DMS153 treated with DMSO at 0.1 percent for 48 hours (cell line): ENCODE measurements at regions not wholly inside any gene's neighbourhood (a gene's known extent, or its start where the extent isn't known, plus 50 kb on each side); places are given as distances from the start of the nearest gene placed in this dataset.
A peak's percentile ranks its signal among the peaks of the same experiment; 100 is the strongest.
"Not testable (repeated sequence)": the region's sequence is repeated elsewhere in the genome, so short reads cannot be mapped to it uniquely, and the experiment has no call there.

ENCODE experiments used
- DNase-seq: peaks from one replicate; lab custom pipeline; 2025; ENCODE audit not compliant: unreplicated experiment; lab: John Stamatoyannopoulos, UW

- DNase-seq = not testable (repeated sequence)
Measured at GRCh38 chr4:9110700-9111099, 59.5 kb upstream of the FAM90A26 start.

GRCh38 chr4:9103148-9103524, 67.1 kb upstream of the FAM90A26 start:
- not testable (repeated sequence) for DNase-seq

GRCh38 chr4:9102471-9103147, 67.6 kb upstream of the FAM90A26 start:
- DNase-seq = peak; percentile 1

GRCh38 chr4:9096330-9096729, 73.9 kb upstream of the FAM90A26 start:
- DNase-seq = not testable (repeated sequence)

GRCh38 chr4:9078796-9079195, 91.4 kb upstream of the FAM90A26 start:
- not testable (repeated sequence) for DNase-seq

GRCh38 chr4:9076974-9077373, 93.2 kb upstream of the FAM90A26 start:
- DNase-seq = not testable (repeated sequence)

GRCh38 chr4:9076486-9076885, 93.7 kb upstream of the FAM90A26 start:
- DNase-seq = not testable (repeated sequence)

GRCh38 chr4:9073371-9073770, 96.8 kb upstream of the FAM90A26 start:
- not testable (repeated sequence) for DNase-seq

GRCh38 chr4:9072521-9073220, 97.5 kb upstream of the FAM90A26 start:
- not testable (repeated sequence) for DNase-seq

- not testable (repeated sequence) for DNase-seq
Measured at GRCh38 chr4:9067923-9068322, 102.3 kb upstream of the FAM90A26 start.

GRCh38 chr4:9063612-9064011, 106.6 kb upstream of the FAM90A26 start:
- DNase-seq = not testable (repeated sequence)

GRCh38 chr4:9024866-9025265, 145.3 kb upstream of the FAM90A26 start:
- DNase-seq = not testable (repeated sequence)

GRCh38 chr4:9009792-9010191, 138.2 kb upstream of the HMX1 start:
- not testable (repeated sequence) for DNase-seq

- not testable (repeated sequence) for DNase-seq
Measured at GRCh38 chr4:9008407-9008806, 136.8 kb upstream of the HMX1 start.

- not testable (repeated sequence) for DNase-seq
Measured at GRCh38 chr4:9001153-9001552, 129.5 kb upstream of the HMX1 start.

GRCh38 chr4:9000505-9001001, 128.9 kb upstream of the HMX1 start:
- not testable (repeated sequence) for DNase-seq

- DNase-seq = not testable (repeated sequence)
Measured at GRCh38 chr4:8992981-8993380, 121.3 kb upstream of the HMX1 start.

- DNase-seq = not testable (repeated sequence)
Measured at GRCh38 chr4:8991449-8991848, 119.8 kb upstream of the HMX1 start.

GRCh38 chr4:8990341-8990740, 118.7 kb upstream of the HMX1 start:
- not testable (repeated sequence) for DNase-seq

GRCh38 chr4:8985786-8986185, 114.1 kb upstream of the HMX1 start:
- not testable (repeated sequence) for DNase-seq

- DNase-seq = not testable (repeated sequence)
Measured at GRCh38 chr4:8984641-8985040, 113.0 kb upstream of the HMX1 start.

- DNase-seq = not testable (repeated sequence)
Measured at GRCh38 chr4:8983921-8984320, 112.3 kb upstream of the HMX1 start.
